ENCODE measurements at regions not wholly inside any gene's neighbourhood (a gene's known extent, or its start where the extent isn't known, plus 50 kb on each side); places are given as distances from the start of the nearest gene placed in this dataset.

- TF ChIP-seq, protein P1, sequence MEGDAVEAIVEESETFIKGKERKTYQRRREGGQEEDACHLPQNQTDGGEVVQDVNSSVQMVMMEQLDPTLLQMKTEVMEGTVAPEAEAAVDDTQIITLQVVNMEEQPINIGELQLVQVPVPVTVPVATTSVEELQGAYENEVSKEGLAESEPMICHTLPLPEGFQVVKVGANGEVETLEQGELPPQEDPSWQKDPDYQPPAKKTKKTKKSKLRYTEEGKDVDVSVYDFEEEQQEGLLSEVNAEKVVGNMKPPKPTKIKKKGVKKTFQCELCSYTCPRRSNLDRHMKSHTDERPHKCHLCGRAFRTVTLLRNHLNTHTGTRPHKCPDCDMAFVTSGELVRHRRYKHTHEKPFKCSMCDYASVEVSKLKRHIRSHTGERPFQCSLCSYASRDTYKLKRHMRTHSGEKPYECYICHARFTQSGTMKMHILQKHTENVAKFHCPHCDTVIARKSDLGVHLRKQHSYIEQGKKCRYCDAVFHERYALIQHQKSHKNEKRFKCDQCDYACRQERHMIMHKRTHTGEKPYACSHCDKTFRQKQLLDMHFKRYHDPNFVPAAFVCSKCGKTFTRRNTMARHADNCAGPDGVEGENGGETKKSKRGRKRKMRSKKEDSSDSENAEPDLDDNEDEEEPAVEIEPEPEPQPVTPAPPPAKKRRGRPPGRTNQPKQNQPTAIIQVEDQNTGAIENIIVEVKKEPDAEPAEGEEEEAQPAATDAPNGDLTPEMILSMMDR (IDR thresholded peaks at IDR 0.05 in 4 of 5, conservative IDR thresholded peaks at IDR 0.05 in 1 of 5), result no peak
- TF ChIP-seq POLR2A (IDR thresholded peaks at IDR 0.05), result no peak
These were observed 475.0 kb downstream of the HS3ST3B1 start for GRCh38 chr17:14775731-14776492.

Measured in gastrocnemius medialis (tissue), 4 donors.